ENCODE measurements at regions not wholly inside any gene's neighbourhood (a gene's known extent, or its start where the extent isn't known, plus 50 kb on each side); places are given as distances from the start of the nearest gene placed in this dataset.

- H3K9me3 ChIP-seq (ENCODE audit: control insufficient read depth, insufficient read depth, low read length): no peaks in the 10 kb centered on the region
- no peaks in the 10 kb centered on the region for H3K4me1 ChIP-seq (ENCODE audit: control insufficient read depth, low read length)
These were observed 245.7 kb upstream of the GMDS start for GRCh38 chr6:2491137-2491536.

GRCh38 chr6:2488578-2488977 is 243.2 kb upstream of the GMDS start:
- no peaks in the 10 kb centered on the region for H4K20me1 ChIP-seq (ENCODE audit: control insufficient read depth, insufficient read depth, low read depth, low read length)
- H3K27ac ChIP-seq (ENCODE audit: low read depth, low read length): no peak overlapping the region
- H3K9me3 ChIP-seq (ENCODE audit: control insufficient read depth, insufficient read depth, low read length): no peaks in the 10 kb centered on the region
- H3K4me3 ChIP-seq (ENCODE audit: low read length): no peak overlapping the region
- H3K79me2 ChIP-seq (ENCODE audit: control insufficient read depth, low read length): no peaks in the 10 kb centered on the region
- H3F3A ChIP-seq (ENCODE audit: control insufficient read depth, insufficient read depth): no peaks in the 10 kb centered on the region
- no peak overlapping the region for H3K4me2 ChIP-seq (ENCODE audit: low read length)
- H3K4me1 ChIP-seq (ENCODE audit: control insufficient read depth, low read length): no peaks in the 10 kb centered on the region
- H3K27me3 ChIP-seq (ENCODE audit: control insufficient read depth, low read length): 0 out of 2 replicates have a peak, but pooled peaks cover 3% of the 10 kb centered on the region
- H3K36me3 ChIP-seq (ENCODE audit: control insufficient read depth, low read length): no peaks in the 10 kb centered on the region
- H3K9me2 ChIP-seq (replicated peaks; ENCODE audit: control insufficient read depth, low read length): no peaks in the 10 kb centered on the region
- TF ChIP-seq EZH2phosphoT487 (IDR thresholded peaks at IDR 0.05; ENCODE audit: borderline replicate concordance, low read length) (no peak), CTCF (IDR thresholded peaks at IDR 0.05; ENCODE audit: low read depth, low read length, poor library complexity, severe bottlenecking) (no peak)

More at GRCh38 chr6:2491137-2491536, 245.7 kb upstream of the GMDS start:
- no peaks in the 10 kb centered on the region for H4K20me1 ChIP-seq (ENCODE audit: control insufficient read depth, insufficient read depth, low read depth, low read length)
- H3K27ac ChIP-seq (ENCODE audit: low read depth, low read length): no peak overlapping the region
- H3K27me3 ChIP-seq (ENCODE audit: control insufficient read depth, low read length): 0 out of 2 replicates have a peak, but pooled peaks cover 3% of the 10 kb centered on the region
- H3K4me3 ChIP-seq (ENCODE audit: low read length): no peak overlapping the region
- TF ChIP-seq EZH2phosphoT487 (IDR thresholded peaks at IDR 0.05; ENCODE audit: borderline replicate concordance, low read length) (no peak), CTCF (IDR thresholded peaks at IDR 0.05; ENCODE audit: low read depth, low read length, poor library complexity, severe bottlenecking) (no peak)
- H3K36me3 ChIP-seq (ENCODE audit: control insufficient read depth, low read length): no peaks in the 10 kb centered on the region
- H3K79me2 ChIP-seq (ENCODE audit: control insufficient read depth, low read length): no peaks in the 10 kb centered on the region
- H3K4me2 ChIP-seq (ENCODE audit: low read length): no peak overlapping the region
- no peaks in the 10 kb centered on the region for H3F3A ChIP-seq (ENCODE audit: control insufficient read depth, insufficient read depth)
- no peaks in the 10 kb centered on the region for H3K9me2 ChIP-seq (replicated peaks; ENCODE audit: control insufficient read depth, low read length)

- no peak overlapping the region for H3K27ac ChIP-seq (ENCODE audit: low read depth, low read length)
- H3K36me3 ChIP-seq (ENCODE audit: control insufficient read depth, low read length): no peaks in the 10 kb centered on the region
- H3K4me3 ChIP-seq (ENCODE audit: low read length): no peak overlapping the region
- 0 out of 2 replicates have a peak, but pooled peaks cover 3% of the 10 kb centered on the region for H3K27me3 ChIP-seq (ENCODE audit: control insufficient read depth, low read length)
- H3K79me2 ChIP-seq (ENCODE audit: control insufficient read depth, low read length): no peaks in the 10 kb centered on the region
- no peaks in the 10 kb centered on the region for H3K4me1 ChIP-seq (ENCODE audit: control insufficient read depth, low read length)
- H3F3A ChIP-seq (ENCODE audit: control insufficient read depth, insufficient read depth): no peaks in the 10 kb centered on the region
- no peak overlapping the region for H3K4me2 ChIP-seq (ENCODE audit: low read length)
- no peak for TF ChIP-seq CTCF (IDR thresholded peaks at IDR 0.05; ENCODE audit: low read depth, low read length, poor library complexity, severe bottlenecking)
- no peak for TF ChIP-seq EZH2phosphoT487 (IDR thresholded peaks at IDR 0.05; ENCODE audit: borderline replicate concordance, low read length)
- H3K9me2 ChIP-seq (replicated peaks; ENCODE audit: control insufficient read depth, low read length): no peaks in the 10 kb centered on the region
- H3K9me3 ChIP-seq (ENCODE audit: control insufficient read depth, insufficient read depth, low read length): peaks cover 12% of the 10 kb centered on the region
- H4K20me1 ChIP-seq (ENCODE audit: control insufficient read depth, insufficient read depth, low read depth, low read length): no peaks in the 10 kb centered on the region
These were observed 239.7 kb upstream of the GMDS start for GRCh38 chr6:2485116-2485515.

All from DOHH2 (cell line).